HFF-Myc (cell line): ENCODE measurements at regions not wholly inside any gene's neighbourhood (a gene's known extent, or its start where the extent isn't known, plus 50 kb on each side); places are given as distances from the start of the nearest gene placed in this dataset.

Experiments
- DNase-seq: peaks from one replicate; pipeline ENCODE4 v3.0.0-alpha.2; 2011; ENCODE audit warnings: low read depth; ENCODE audit errors: extremely low read depth
- H3K4me3 ChIP-seq: replicated peaks from 2 replicates; pipeline ENCODE4 v1.5.1; 2011; ENCODE audit warnings: low read depth, mild to moderate bottlenecking, control low read depth, low read length
- TF ChIP-seq, protein P1 (sequence below): IDR thresholded peaks from 2 replicates; pipeline ENCODE4 v1.5.1; 2012; ENCODE audit warnings: mild to moderate bottlenecking, low read depth, low read length, control low read depth; ENCODE audit errors: missing control alignments

DNA sequence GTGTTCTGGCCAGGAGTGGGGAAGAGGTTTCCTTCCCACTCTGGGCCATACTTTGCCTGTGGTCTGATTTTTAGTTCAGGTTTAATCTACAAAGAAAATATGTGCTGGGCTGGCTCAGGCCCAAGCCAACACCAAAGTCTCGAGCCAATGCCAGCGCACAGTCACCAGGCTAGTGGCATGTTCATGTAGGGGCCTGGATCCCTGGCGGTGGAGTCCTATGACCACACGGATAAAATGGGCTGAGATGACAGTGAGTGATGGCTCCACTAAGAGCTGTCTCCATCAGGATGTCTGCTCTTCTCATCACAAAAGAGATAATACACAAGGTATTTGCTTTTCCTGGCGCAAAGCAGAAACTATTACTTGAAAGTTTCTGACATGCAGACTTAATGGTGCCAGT, 92.9 kb upstream of the PTPN3 start:
- TF ChIP-seq, protein P1, sequence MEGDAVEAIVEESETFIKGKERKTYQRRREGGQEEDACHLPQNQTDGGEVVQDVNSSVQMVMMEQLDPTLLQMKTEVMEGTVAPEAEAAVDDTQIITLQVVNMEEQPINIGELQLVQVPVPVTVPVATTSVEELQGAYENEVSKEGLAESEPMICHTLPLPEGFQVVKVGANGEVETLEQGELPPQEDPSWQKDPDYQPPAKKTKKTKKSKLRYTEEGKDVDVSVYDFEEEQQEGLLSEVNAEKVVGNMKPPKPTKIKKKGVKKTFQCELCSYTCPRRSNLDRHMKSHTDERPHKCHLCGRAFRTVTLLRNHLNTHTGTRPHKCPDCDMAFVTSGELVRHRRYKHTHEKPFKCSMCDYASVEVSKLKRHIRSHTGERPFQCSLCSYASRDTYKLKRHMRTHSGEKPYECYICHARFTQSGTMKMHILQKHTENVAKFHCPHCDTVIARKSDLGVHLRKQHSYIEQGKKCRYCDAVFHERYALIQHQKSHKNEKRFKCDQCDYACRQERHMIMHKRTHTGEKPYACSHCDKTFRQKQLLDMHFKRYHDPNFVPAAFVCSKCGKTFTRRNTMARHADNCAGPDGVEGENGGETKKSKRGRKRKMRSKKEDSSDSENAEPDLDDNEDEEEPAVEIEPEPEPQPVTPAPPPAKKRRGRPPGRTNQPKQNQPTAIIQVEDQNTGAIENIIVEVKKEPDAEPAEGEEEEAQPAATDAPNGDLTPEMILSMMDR = no peak
- no peak for DNase-seq
- H3K4me3 ChIP-seq = no peak overlapping the region

DNA sequence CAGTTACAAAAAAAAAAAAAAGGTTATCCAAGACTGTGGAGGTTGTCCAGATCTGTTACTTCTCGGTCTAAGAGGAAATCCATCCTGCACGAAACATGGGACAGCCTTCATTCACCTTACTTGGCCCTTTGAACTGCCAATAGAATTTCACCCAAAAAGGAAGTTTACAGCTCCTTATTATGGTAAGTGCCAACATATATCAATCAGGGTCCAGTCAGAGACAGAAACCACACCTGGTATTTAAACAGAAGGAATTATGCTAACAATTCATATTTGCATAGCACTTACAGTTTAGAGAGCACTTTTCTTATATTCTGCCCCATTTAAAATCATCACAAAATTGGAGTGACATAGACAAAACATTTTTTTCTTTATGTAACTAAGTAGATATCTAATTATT, 93.6 kb upstream of the PTPN3 start:
- H3K4me3 ChIP-seq = no peak overlapping the region
- TF ChIP-seq, protein P1 = no peak
- DNase-seq = no peak

DNA sequence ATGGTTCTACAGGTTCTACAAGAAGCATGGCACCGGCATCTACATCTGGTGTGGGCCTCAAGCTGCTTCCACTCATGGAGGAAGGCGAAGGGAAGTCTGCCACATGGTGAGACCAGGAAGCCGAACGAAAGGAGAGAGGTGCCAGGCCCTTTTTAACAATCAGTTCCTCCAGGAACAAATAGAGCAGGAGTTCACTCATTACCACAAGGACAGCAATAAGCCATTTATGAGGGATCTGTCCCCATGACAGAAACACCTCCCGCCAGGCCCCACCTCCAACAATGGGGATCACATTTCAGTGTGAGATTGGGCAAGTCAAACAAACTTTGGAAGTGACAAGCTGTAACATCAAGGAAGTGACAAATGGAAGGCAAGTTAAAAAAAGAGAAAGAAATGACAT, 95.5 kb upstream of the PTPN3 start:
- H3K4me3 ChIP-seq = no peak overlapping the region
- DNase-seq = no peak
- TF ChIP-seq, protein P1 = no peak

DNA sequence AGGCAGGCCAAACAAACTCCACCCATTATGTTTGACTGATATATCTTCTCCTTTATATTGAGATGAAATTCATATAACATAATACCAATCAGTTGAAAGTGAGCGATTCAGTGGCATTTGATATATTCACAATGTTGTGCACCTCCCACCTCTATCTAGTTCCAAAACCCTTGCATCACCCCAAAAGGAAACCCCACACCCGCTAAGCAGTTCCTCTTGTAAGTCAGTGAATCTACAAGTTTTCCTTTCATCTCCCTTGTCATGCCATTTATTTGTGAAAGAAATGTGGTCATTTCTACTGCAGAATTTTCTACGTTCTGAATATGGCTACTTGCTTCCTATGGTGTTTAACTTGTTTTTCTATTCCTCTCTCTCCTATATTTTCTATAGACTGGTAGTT, 99.4 kb upstream of the PTPN3 start:
- no peak for DNase-seq

DNA sequence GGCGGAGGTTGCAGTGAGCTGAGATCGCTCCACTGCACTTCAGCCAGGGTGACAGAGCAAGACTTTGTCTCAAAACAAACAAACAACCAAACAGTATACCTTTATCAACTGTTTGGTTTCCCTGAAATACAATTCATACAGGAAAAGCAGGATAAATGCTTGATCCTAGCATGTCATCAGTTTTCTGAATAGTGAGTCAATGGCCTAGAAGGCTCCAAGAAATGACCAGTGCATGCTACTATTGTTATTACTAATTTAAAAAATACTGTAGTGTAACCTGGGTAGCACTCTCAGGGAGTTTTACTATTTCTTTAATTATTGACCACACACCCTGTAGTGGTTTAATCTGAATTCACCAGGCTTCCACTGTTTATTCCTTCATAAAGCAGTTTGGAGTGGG, 101.0 kb upstream of the PTPN3 start:
- H3K4me3 ChIP-seq = no peak overlapping the region
- TF ChIP-seq, protein P1 = no peak
- no peak for DNase-seq

More for the DNA sequence above, 99.4 kb upstream of the PTPN3 start:
- TF ChIP-seq, protein P1 = no peak
- H3K4me3 ChIP-seq = no peak overlapping the region

DNA sequence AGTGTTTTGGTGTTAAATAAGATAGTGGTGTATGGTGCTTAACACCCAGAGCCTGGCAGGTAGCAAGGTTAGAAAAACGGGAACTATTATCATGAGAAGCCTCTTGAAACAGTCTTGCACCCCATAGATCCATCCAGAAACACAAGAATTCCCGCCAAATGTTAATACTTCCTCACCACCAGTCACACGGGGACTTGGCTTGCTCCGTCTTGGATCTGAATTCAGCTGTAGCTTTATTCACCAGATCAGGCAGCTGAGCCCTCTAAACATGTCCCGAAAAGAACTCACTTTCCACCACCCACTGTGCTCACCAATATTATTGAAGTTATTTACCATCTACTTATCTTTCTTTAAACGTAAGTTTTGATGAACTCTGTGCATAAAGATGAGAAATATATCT, 101.6 kb upstream of the PTPN3 start:
- TF ChIP-seq, protein P1 = no peak
- H3K4me3 ChIP-seq = no peak overlapping the region
- DNase-seq = no peak

DNA sequence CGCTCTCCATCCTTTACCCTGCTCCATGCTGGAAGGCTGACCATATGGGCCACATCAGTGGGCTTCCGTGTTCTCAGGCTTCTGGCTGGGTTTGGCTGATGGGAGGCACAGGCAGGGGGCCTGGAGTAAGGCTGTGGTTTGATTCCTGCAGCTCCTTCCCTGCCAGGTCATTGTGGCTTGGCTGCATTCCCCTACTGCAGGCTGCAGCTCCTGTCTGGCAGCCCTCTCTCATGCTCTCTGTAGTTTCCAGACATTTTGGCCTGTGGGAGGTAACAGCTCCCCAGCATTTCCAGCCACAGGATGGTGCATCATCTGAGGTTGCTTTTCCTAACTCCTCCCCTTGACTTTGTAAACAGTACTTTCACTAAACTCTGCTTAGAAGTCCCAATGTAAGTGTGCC, 102.0 kb upstream of the PTPN3 start:
- DNase-seq = peak; percentile 65
- TF ChIP-seq, protein P1 = no peak
- no peak overlapping the region for H3K4me3 ChIP-seq
